ENCODE measurements at regions not wholly inside any gene's neighbourhood (a gene's known extent, or its start where the extent isn't known, plus 50 kb on each side); places are given as distances from the start of the nearest gene placed in this dataset.

- no peak overlapping the region for H3K4me3 ChIP-seq (ENCODE audit: low read depth, low read length)
- no peak for DNase-seq (ENCODE audit: low read depth)
- TF ChIP-seq, protein P1, sequence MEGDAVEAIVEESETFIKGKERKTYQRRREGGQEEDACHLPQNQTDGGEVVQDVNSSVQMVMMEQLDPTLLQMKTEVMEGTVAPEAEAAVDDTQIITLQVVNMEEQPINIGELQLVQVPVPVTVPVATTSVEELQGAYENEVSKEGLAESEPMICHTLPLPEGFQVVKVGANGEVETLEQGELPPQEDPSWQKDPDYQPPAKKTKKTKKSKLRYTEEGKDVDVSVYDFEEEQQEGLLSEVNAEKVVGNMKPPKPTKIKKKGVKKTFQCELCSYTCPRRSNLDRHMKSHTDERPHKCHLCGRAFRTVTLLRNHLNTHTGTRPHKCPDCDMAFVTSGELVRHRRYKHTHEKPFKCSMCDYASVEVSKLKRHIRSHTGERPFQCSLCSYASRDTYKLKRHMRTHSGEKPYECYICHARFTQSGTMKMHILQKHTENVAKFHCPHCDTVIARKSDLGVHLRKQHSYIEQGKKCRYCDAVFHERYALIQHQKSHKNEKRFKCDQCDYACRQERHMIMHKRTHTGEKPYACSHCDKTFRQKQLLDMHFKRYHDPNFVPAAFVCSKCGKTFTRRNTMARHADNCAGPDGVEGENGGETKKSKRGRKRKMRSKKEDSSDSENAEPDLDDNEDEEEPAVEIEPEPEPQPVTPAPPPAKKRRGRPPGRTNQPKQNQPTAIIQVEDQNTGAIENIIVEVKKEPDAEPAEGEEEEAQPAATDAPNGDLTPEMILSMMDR (IDR thresholded peaks at IDR 0.05; ENCODE audit: insufficient read depth, low read depth, low read length, missing control alignments): no peak
Observed at GRCh38 chrX:45868425-45868824, 667.7 kb upstream of the DIPK2B start.

DNA sequence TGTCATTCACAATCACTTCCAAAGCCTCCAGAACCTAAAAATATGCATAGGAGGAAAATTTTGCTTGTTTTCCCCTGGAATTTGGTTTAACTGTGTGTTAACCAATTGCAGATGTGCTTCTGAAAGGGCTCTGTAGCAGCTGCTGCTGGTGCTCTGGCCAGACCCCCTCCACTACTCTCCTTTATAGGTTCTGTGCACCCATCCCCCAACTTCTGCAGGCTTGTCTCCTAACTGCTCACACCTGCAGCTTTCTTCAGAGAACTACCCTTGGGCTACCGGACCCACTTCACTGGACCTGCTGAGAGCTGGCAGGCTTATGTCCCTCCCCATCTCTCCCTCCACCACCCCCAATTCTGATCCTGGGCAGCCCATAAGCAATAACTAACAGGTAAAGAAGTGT is 662.1 kb upstream of the DIPK2B start:
- no peak for DNase-seq (ENCODE audit: low read depth)
- TF ChIP-seq, protein P1 (IDR thresholded peaks at IDR 0.05; ENCODE audit: insufficient read depth, low read depth, low read length, missing control alignments): no peak
- H3K4me3 ChIP-seq (ENCODE audit: low read depth, low read length): no peak overlapping the region

DNA sequence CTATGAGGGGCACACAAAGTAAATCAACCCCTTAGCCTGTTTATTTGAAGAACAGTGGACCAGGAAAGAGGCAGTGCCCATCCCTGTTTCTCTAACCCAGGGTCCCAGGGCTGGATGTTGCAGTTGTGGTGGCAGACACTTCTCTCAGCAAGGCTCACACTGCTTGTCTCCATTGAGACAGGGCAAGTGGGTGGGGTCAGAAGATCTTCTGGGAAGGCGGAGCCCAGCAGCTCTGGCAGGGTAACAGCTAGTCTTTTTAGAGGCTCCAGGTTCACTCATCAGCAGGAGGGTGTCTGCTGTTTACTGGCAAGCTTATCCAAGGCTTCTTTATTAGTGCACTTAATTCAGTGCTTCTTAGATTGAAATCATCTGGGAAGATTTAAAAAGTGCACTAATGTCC is 659.8 kb upstream of the DIPK2B start:
- no peak overlapping the region for H3K4me3 ChIP-seq (ENCODE audit: low read depth, low read length)
- no peak for DNase-seq (ENCODE audit: low read depth)
- TF ChIP-seq, protein P1 (IDR thresholded peaks at IDR 0.05; ENCODE audit: insufficient read depth, low read depth, low read length, missing control alignments): no peak

- no peak overlapping the region for H3K4me3 ChIP-seq (ENCODE audit: low read depth, low read length)
- DNase-seq (ENCODE audit: low read depth): no peak
- TF ChIP-seq, protein P1 (IDR thresholded peaks at IDR 0.05; ENCODE audit: insufficient read depth, low read depth, low read length, missing control alignments): no peak
Observed at GRCh38 chrX:45859407-45859806, 658.7 kb upstream of the DIPK2B start.

- DNase-seq (ENCODE audit: low read depth): no peak
Observed at GRCh38 chrX:45852884-45853283, 652.2 kb upstream of the DIPK2B start.

GRCh38 chrX:45851434-45851991 is 650.8 kb upstream of the DIPK2B start:
- DNase-seq (ENCODE audit: low read depth): no peak
- TF ChIP-seq, protein P1 (IDR thresholded peaks at IDR 0.05; ENCODE audit: insufficient read depth, low read depth, low read length, missing control alignments): no peak
- no peak overlapping the region for H3K4me3 ChIP-seq (ENCODE audit: low read depth, low read length)

More at GRCh38 chrX:45852884-45853283, 652.2 kb upstream of the DIPK2B start:
- no peak overlapping the region for H3K4me3 ChIP-seq (ENCODE audit: low read depth, low read length)
- TF ChIP-seq, protein P1 (IDR thresholded peaks at IDR 0.05; ENCODE audit: insufficient read depth, low read depth, low read length, missing control alignments): no peak

DNA sequence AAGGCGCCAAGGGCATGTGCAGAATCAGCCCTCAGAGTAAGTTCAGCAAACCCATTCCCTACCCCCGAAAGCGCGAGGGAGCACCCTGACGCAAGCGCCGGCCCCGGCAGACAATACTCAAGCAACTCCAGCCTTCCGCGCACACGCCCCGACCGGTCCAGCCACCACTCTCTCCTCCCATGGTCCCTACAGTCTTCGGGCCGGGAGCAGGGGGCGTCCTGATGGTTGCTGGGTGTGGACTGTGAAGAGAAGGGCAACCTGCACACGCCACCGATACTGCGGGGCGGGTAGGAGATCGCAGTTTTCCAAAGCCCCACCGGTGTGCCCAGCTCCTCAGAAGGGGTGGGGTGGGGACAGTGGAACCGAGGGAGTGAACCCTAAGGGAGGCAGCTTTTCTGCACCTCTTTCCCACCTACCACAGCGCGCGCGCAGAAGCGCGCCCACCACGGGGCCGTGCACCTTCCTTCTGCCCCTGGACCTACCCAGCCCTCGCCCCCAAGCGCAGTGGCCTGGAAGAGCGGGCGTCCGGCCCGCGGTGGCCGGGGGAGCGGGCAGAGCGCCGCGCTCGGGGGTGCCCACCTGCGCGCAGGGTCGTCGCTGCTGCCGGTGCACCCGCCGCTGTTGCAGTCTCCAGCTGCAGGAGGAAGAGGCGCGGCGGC is 650.2 kb upstream of the DIPK2B start:
- TF ChIP-seq, protein P1 (IDR thresholded peaks at IDR 0.05; ENCODE audit: insufficient read depth, low read depth, low read length, missing control alignments): no peak
- no peak for DNase-seq (ENCODE audit: low read depth)
- no peak overlapping the region for H3K4me3 ChIP-seq (ENCODE audit: low read depth, low read length)
